Inferior parietal cortex (tissue), 1 donor: ENCODE measurements at regions not wholly inside any gene's neighbourhood (a gene's known extent, or its start where the extent isn't known, plus 50 kb on each side); places are given as distances from the start of the nearest gene placed in this dataset.
A peak's percentile ranks its signal among the peaks of the same experiment; 100 is the strongest.
"Not testable (repeated sequence)": the region's sequence is repeated elsewhere in the genome, so short reads cannot be mapped to it uniquely, and the experiment has no call there.

ENCODE experiments used
- DNase-seq: peaks from one replicate; pipeline ENCODE4 v3.0.0-alpha.2; 2016; ENCODE audit errors: extremely low spot score

DNA sequence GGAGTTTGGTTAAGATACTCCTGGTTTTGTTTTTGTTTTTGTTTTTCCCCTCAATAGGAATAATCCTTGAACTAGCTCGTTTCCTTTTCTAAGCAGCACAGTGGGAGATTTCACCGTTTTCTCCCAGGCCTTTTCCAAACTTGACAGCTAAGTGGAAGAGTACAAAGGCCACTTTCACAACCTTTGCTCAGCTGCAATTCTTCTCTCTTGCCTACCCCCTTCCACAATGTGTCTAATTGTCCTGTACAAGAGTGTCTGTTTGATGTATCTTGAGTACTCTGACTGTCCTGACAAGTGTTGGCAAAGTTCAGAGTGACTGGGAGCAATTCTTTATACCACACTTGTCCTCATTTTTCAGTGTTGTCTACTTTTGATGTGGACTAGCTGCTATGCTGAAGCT, 674.3 kb upstream of the AMOT start:
- DNase-seq: no peak

DNA sequence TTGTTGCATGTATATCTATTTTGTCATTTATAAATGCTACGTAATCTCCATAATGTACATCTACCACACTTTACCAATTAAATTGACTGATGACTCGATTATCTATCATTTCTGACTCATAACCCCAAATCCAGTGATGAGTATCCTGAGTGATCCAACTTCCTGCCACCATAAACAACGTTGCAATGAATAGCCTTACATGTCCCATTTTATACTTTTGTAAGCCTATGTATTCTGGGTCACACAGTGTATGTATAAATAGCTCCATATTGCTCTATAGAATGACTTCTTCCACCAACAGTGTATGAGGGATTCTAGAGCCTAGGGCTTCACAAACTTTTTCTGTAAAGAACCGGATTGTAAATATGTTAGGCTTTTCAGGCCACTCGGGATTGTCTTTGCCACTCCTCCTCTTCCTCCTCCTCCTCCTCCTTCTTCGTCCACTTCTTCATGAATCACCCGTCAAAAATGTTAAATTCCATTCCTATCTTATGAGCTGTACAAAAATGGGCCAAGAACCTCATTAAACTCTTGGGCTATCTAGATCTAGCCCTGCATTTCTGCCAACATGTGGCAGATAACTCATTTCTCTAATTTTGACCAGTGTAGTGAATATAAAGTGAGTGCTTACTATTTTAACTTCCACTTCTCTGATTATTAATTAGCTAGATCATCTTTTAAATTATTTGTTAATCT, 672.2 kb upstream of the AMOT start:
- no peak for DNase-seq

DNA sequence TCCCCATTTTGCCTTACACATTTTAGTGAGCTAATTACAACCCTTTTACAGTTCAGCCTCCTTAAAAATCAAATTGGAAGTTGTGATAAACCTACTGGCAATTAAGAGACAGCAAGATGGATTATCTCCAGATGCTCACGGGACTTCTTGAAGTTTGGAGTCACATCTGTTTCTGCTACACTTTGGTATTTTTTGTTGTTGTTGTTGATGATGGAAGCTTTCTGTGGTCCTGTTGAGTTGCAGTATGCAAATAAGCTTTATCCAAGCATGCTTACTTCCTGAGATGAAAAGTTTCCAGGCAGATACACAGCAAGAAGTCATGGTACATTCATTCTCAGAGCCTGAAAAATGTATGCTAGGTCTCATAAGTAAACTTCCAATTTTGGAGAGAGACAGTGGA, 670.0 kb upstream of the AMOT start:
- DNase-seq: no peak

DNA sequence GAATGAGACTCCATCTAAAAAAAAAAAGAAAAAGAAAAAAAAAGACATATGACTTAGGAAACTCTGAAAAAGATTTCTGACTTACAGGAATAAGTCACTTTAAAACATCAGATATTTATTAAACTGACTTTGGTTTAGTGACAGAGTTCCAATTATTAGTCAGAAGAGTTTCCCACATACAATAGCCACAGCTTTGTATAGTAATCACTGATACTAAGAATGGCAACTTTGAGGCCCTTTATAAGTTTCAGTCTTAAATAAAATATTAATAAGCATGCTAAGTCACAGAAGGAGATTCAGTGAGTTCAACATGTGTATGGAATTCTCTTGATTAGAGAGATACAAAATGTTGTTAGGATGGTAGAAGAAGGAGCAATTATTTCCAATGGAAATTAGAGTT, 652.3 kb upstream of the AMOT start:
- no peak for DNase-seq

DNA sequence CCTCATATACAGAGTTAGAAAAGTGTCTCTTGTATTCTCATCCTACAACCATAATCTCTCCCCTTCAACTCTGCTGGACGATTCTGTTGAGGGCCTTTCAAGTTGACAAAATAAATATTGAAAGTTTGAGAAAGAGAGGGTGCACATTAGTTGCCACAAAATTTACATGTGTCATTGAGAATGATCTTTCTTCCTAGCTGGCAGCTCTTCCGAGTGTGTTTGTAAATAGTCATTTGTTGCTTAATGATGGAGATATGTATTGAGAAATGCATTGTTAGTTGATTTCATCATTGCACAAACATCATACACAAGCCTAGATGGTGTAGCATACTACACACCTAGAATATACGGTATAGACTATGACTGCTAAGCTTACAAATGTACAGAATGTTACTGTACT, 632.8 kb upstream of the AMOT start:
- no peak for DNase-seq

DNA sequence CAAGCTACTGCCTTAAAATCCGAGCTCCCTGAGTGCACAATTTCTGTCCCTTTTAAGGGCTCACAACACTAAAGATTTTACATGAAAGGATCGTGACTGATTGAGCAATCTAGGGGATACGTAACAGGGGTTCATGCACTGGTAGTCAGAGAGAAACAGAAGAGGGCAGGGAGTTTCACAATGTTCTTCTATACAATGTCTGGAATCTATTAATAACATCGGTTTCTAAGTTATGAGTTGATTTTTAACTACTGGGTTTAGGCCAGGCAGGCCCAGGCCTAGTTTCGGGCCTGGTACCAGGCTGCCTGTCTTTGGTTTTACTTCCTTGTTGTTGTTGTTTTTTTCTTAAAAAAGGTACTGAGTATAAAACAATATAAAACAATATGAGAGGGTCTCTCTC, 632.4 kb upstream of the AMOT start:
- not testable (repeated sequence) for DNase-seq

DNA sequence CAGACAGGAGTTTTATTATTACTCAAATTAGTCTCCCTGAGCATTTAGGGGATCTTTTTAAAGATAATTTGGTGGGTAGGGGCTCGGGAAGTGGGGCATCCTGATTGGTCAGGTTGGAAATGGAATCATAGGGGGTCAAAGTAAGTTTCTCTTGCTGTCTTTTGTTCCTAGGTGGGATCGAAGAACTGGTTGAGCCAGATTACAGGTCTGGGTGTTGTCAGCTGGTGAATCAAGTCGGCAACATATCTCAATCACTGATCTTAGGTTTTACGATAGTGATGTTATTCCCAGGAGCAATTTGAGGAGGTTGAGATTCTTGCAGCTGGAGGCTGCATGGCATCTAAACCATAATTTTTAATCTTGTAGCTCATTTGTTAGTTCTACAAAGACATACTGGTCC, 629.5 kb upstream of the AMOT start:
- DNase-seq: no peak

DNA sequence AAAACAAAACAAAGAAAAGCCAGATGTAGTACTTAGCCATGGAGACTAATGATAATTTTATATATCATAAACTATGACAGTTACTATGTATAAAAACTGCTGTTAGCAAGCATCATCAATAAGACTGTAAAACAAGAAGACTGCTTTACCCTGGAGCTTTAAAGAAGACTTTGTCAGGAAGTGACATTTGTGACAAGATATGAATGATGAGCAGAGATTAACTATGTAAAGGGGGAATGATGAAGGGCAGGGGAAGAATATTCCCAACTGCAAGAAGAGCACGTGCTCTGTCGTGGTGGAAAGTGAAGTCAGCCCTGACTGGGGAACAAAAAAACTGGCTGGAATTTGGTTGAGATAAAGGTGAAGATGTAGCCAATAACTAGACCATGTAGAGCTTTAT, 617.1 kb upstream of the AMOT start:
- no peak for DNase-seq

DNA sequence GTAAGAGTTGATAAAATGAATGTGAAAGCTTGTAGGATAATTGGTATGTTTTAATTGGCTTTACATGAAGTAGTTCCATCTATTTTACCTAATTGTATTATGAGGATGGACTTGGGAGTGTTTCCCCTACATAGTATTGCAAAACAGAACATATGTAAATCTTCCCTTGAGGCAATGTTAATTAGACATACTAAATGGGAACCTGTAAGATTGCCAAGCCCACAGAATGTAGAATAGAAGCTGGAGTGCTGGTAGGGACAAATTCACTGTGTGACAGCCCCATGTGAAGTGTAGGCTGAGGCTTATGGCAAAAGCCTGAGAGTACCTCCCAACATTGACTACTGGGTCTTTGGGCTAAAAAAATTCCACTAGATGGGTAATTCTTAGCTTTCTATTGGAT, 615.0 kb upstream of the AMOT start:
- DNase-seq: no peak

DNA sequence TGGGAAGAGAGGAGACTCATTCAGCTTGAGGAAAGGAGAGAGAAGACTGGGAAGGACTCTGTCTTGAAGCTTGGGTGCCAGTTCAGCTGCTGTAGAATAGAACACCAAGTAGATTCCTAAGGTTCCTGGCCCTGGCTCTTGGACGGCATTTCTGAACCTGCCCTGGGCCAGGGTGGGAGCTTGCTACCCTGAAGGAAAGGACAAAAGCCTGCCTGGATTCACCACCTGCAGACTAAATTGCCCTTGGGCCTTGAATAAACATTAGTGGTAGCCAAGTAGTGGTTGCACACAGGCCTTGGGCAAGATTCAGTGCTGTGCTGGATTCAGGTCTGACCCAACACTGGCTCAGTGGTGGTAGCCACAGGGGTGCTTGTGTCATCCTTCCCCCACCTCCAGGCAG, 588.4 kb upstream of the AMOT start:
- no peak for DNase-seq

DNA sequence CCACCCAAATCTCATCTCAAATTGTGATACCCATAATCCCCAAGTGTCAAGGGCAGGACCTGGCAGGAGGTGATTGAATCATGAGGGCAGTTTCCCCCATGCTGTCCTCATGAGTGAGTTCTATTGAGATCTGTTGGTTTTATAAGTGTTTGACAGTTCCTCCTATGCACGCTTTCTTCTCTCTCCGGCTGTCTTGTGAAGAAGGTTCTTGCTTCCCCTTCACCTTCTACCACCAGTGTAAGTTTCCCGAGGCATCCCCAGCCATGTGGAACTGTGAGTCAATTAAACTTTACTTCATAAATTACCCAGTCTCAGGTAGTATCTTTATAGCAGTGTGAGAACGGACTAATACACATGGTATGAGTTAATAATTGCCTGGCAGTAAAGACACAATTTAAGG, 581.7 kb upstream of the AMOT start:
- no peak for DNase-seq

DNA sequence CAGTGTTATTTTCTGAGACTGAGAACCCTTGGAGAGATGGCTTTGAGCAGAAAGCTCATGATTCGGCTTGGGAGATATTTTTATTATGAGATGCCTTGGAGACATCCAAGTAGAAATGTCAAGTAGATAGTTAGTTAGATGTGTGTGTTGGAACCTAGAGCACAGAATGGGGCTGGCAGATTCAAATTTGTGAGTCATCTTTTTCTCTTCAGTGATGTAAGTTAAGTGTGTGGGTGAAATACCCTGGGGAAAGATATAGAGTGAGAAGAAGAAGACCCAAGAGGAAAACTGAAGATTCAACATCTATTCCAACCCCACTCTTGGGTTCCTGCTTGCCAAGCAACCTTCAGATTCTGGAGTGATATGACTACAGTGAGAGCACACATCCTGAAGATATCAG, 580.8 kb upstream of the AMOT start:
- peak; percentile 5 for DNase-seq

DNA sequence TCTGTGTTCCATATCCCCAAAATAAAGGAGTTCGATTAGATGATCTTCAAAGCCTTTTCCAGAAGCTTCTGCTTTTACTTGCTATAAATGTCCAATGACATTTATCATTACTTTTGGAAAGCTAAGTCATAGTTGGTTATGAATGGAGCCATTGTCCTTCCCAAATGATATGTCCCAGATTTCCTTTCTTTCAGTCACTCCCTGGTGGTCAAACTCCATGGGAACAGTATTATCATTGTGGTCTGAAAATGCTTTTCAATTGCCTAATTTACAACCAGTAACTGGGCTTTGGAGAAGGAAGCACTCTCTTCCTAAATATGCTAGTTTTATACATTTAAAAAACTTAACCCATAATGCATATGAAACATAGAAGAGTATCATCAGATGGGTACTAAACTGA, 571.5 kb upstream of the AMOT start:
- no peak for DNase-seq

DNA sequence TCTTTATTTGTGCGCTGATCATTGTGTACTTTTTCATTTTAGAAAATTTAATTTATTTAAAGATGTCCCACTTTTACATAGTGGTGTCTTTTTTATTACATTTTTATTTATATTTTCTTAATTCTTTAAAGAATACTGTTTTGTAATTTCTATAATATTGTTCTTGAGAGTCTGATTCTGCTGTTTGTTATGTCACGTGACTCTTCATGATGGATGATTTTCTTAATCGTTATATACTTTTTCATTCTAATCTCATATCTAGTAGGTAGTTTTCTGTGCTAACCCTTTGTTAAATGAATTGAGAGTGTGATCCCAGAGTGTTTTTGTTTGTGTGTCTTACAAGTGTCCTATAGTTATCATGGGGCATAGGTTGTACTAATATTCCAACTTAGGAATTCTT, 568.2 kb upstream of the AMOT start:
- DNase-seq: no peak

DNA sequence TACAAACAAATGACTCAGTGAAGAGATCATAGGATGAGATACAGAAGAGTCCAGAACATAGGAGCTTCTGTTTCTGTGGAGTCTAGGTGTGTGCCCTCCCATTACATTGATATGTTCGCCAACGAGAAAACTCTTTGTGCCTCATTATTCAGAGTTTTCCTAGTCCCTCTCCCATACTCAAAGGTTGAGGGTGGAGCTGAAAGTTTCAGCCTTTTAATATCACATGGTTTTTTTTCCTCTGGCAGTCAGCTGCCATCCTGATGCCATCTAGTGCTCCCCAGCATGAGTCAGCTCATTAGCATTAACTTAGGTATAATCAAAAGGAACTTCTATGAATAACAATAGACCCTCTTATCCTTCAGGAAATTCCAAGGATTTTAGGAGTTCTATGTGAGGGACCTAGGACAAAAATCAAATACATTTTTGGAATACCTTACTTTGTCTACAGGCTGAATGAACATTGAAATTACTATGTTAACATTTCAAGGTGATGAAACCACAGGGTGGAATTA, 559.6 kb upstream of the AMOT start:
- no peak for DNase-seq

DNA sequence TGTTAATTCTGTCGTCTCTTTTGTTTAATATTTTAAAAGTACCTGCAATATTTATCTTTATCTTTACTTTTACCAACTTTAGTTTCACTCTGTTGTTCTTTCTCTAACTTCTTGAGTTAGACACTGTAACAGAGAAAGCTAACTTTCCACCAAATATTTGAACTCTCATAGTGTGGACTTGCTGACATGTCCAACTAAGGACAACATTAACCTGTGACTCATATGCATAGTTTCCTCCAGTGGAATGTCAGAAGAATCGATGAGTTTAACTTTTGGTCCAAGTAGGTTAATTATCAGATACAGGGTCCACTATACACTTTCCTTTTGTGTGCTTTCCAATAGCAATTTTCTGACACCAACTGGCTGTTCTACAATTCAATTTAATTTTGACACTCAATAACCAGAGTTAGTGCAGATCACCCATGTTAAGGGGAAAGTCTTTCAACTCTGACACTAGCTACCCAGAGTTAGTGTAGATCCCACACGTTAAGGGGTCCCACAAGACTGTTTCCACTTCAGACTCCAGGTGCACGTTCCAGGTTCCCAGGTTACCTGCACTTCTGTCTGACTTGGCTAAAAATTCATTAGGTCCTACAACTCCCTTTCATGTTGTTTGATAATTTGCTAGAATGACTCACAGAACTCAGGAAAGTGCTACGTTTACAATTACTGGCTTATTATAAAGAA, 559.0 kb upstream of the AMOT start:
- no peak for DNase-seq

DNA sequence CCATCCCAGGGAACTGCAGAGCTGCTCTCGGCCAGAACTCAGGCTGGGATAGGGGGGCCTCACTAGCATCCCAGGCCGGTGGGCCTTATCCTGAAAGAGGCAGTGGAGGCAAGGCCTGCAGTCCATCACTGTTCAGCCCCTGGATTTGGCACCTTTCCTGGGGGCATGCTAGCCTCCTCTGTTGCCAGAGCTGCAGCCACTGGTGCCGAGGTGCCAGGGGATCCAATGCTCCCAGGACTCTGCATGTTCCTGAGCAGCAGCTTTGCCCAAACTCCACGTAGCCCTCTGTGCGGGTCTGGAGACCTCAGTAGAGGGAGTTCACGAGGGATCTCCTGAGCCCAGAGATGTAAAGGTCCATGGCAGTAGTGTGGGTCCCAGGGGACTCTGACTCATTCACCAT, 551.7 kb upstream of the AMOT start:
- DNase-seq: no peak

DNA sequence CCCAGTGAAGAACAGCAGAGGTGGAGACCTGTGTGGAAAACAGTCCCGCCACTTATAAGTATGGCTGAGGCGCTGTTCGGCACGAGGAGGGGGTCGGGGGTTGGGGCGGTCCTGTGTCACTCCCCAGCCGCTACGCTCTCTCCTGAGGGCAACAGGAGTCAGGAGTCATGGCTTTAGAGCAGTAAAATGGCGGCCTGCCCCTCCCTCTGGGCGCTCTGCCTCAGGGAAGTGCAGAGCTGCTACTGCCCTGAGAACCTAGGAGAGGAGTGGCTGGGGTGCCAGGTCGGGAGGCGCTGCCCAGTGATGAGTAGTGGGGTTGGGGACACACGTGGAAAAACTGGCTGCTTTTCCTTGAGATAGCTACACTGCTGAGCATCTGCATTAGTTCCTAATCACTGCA, 551.2 kb upstream of the AMOT start:
- DNase-seq: no peak

DNA sequence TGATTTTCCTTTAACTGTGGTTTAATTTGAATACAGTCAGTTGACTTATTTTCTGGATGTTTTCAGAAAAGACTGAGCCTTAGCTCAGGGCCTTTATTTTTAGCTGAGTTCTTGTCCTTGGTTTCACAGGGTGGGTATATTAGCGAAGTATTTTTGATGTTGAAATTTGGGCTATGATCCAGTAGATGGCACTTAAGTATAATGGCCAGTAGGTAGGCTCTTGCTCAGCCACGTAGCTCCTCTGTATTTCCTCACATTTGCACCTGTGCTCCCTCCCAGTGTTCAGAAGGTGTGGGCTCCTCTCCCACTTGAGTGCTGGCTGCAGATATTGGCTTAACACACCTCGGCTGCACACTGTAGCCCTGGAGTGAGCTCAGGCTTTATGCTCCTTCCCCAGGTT, 549.9 kb upstream of the AMOT start:
- DNase-seq: no peak

DNA sequence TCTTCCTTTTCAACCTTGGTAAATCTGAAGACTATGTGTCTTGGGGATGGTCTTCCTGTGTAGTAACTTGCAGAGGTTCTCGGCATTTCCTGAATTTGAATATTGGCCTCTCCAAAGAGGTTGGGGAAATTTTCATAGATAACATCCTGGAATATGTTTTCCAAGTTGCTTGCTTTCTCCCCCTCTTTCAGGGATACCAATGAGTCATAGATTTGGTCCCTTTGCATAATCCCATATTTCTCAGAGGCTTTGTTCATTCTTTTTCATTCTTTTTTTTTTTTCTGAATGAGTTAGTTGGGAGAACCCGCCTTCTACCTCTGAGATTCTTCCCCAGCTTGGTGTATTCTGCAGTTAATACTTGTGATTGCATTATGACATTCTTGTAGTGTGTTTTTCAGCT, 549.2 kb upstream of the AMOT start:
- DNase-seq: no peak

DNA sequence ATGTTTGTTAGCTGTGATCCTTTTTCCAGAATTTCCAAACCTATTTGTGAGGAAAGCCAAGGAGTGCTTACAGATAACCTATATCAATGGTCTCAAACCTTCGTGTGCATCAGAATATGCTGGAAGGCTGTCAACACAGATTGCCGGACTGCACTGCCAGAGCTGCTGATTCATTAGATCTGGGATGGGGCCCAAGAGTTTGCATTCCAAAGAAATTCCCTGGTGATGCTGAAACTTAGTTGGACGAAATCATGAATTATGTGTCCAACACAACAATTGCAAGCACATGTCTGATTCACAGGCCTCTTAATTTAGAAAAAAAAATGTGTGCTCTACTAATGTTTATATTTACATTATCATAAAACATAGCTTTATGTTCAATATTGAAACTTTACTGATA, 544.0 kb upstream of the AMOT start:
- DNase-seq: peak; percentile 24

DNA sequence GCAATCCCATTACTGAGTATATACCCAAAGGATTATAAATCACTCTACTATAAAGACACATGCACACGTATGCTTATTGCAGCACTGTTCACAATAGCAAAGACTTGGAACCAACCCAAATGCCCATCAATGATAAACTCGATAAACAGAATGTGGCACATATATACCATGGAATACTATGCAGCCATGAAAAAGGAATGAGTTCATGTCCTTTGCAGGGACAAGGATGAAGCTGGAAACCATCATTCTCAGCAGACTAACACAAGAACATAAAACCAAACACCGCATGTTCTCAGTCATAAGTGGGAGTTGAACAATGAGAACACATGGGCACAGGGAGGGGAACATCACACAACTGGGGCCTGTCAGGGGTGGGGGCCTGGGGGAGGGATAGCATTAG, 532.8 kb upstream of the AMOT start:
- DNase-seq: not testable (repeated sequence)

DNA sequence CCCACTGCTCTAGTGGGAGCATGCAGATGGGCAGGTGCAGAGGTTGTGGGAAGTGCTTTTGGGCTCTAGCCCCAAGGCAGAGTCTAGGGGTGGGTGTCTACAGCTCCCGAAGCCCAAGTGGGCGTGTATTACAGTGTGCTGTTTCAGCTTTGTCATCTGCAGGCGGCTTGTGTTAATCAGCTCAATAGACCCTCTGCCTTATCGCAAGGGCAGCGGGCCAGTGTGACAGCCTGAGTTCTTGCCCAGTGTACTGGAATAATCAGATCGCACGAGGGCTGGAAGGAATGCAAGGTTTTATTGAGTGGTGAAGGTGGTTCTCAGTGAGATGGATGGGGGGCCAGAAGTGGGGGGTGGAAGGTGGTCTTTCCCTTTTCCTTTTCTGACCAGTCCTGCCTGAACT, 529.4 kb upstream of the AMOT start:
- no peak for DNase-seq

DNA sequence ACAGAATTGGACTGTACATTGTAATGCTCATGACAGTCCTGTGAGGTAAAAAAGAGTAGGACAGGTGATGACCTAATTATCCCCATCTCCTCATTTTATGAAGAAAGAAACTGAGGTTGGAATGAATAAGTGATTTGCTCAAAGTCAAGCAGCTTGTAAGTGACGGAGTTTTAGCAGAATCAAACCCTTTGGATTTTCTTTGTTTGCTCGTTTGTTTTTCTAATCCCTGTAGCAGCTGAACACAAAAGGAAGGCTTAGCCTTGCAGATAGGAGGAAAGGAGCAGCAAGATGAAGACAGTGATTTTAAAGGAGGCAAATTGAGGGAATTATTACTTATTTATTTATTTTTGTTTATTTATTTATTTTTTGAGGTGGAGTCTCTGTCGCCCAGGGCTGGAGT, 528.4 kb upstream of the AMOT start:
- DNase-seq: no peak
